ENCODE measurements at regions not wholly inside any gene's neighbourhood (a gene's known extent, or its start where the extent isn't known, plus 50 kb on each side); places are given as distances from the start of the nearest gene placed in this dataset.

GRCh38 chr3:117566926-117567325 lies 857.3 kb downstream of the TUSC7 start:
- TF ChIP-seq, protein P1, sequence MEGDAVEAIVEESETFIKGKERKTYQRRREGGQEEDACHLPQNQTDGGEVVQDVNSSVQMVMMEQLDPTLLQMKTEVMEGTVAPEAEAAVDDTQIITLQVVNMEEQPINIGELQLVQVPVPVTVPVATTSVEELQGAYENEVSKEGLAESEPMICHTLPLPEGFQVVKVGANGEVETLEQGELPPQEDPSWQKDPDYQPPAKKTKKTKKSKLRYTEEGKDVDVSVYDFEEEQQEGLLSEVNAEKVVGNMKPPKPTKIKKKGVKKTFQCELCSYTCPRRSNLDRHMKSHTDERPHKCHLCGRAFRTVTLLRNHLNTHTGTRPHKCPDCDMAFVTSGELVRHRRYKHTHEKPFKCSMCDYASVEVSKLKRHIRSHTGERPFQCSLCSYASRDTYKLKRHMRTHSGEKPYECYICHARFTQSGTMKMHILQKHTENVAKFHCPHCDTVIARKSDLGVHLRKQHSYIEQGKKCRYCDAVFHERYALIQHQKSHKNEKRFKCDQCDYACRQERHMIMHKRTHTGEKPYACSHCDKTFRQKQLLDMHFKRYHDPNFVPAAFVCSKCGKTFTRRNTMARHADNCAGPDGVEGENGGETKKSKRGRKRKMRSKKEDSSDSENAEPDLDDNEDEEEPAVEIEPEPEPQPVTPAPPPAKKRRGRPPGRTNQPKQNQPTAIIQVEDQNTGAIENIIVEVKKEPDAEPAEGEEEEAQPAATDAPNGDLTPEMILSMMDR (IDR thresholded peaks at IDR 0.05; ENCODE audit: low read depth, low read length) = no peak
- TF ChIP-seq MAX (IDR thresholded peaks at IDR 0.05; ENCODE audit: low read depth, low read length) = no peak
